H1 (cell line): ENCODE measurements at regions not wholly inside any gene's neighbourhood (a gene's known extent, or its start where the extent isn't known, plus 50 kb on each side); places are given as distances from the start of the nearest gene placed in this dataset.

ENCODE experiments used
- CBX8 ChIP-seq: fragments of 300-800, 300-1000 bp; sonication (generic); IDR thresholded peaks from 2 replicates; pipeline ENCODE4 v1.7.1; 2016; ENCODE audit warnings: low read depth, low read length, borderline replicate concordance
- EZH2 ChIP-seq: fragments of 200-600 bp; sonication (generic); IDR thresholded peaks from 2 replicates; pipeline ENCODE4 v1.7.1; 2012; ENCODE audit warnings: low read depth, mild to moderate bottlenecking, moderate library complexity, low read length, inconsistent platforms; ENCODE audit not compliant: severe bottlenecking
- FOSL1 ChIP-seq: IDR thresholded peaks from 2 replicates; pipeline ENCODE4 v1.6.1; 2011; ENCODE audit warnings: mild to moderate bottlenecking, low read depth, low read length, moderate library complexity; ENCODE audit not compliant: insufficient read depth
- HDAC2 ChIP-seq, 2 experiments: fragments of 300-600 bp in 1 of 2; sonication (generic) in 1 of 2; IDR thresholded peaks; 2 replicates each; pipeline ENCODE4 v1.6.1; 2011 to 2012; ENCODE audit warnings: low read depth in 2 of 2, low read length in 2 of 2, mild to moderate bottlenecking in 2 of 2, moderate library complexity in 2 of 2, borderline replicate concordance in 1 of 2, inconsistent platforms in 1 of 2
- JUND ChIP-seq: IDR thresholded peaks from 2 replicates; pipeline ENCODE4 v1.6.1; 2011; ENCODE audit warnings: mild to moderate bottlenecking, improper control_type of control experiment, low read length
- POLR2A ChIP-seq, 2 experiments: IDR thresholded peaks; 1 replicate in 1 of 2; 2 replicates in 1 of 2; pipeline ENCODE4 v1.6.1; 2011; ENCODE audit warnings: low read depth in 2 of 2, low read length in 2 of 2, mild to moderate bottlenecking in 2 of 2; ENCODE audit errors: control extremely low read depth in 1 of 2
- POLR2AphosphoS5 ChIP-seq: IDR thresholded peaks from 2 replicates; pipeline ENCODE4 v1.6.1; 2011; ENCODE audit warnings: low read depth, low read length
- SIN3A ChIP-seq, 2 experiments: IDR thresholded peaks in 1 of 2; conservative IDR thresholded peaks in 1 of 2; 2 replicates each; pipeline ENCODE4 v1.6.1; 2011 to 2012; ENCODE audit warnings: low read length in 2 of 2, improper control_type of control experiment in 1 of 2, low read depth in 1 of 2, mild to moderate bottlenecking in 1 of 2
- TAF1 ChIP-seq: IDR thresholded peaks from 2 replicates; pipeline ENCODE4 v1.6.1; 2011; ENCODE audit warnings: mild to moderate bottlenecking, low read depth, low read length
- ZNF274 ChIP-seq: IDR thresholded peaks from 2 replicates; pipeline ENCODE4 v1.7.0; 2012; ENCODE audit warnings: low read length, borderline replicate concordance; ENCODE audit errors: extremely low read depth
- TF ChIP-seq, protein P1 (sequence below): IDR thresholded peaks from 2 replicates; pipeline ENCODE4 v1.6.1; 2012; ENCODE audit warnings: low read length, inconsistent platforms

DNA sequence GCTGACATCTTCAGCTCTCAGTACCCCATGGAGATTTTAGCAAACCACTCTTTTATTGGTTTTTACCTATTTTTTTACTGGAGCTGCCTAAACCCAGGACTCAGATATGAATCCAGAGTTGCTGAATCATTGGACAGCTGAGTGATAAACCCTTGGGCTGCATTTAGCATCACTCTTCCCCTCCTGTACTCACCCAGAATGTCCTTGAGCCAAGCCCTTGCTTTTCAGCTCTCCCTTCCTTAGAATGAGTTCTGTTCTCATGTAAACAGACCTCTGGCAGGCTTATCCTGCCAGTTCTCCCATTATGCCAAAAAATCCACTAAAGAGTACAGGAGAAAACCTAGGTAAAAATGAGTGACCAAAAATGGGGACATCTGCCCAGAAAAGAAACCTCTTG is 200.1 kb upstream of the POU2AF2 start (continued):
- TF ChIP-seq ZNF274, result no peak
- TF ChIP-seq, protein P1, sequence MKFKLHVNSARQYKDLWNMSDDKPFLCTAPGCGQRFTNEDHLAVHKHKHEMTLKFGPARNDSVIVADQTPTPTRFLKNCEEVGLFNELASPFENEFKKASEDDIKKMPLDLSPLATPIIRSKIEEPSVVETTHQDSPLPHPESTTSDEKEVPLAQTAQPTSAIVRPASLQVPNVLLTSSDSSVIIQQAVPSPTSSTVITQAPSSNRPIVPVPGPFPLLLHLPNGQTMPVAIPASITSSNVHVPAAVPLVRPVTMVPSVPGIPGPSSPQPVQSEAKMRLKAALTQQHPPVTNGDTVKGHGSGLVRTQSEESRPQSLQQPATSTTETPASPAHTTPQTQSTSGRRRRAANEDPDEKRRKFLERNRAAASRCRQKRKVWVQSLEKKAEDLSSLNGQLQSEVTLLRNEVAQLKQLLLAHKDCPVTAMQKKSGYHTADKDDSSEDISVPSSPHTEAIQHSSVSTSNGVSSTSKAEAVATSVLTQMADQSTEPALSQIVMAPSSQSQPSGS, result no peak
- TF ChIP-seq EZH2, result no peak
- TF ChIP-seq CBX8, result no peak
- no peak for TF ChIP-seq POLR2A (IDR thresholded peaks at IDR 0.05; ENCODE audit: control extremely low read depth in 1 of 2, low read depth in 2 of 2, low read length in 2 of 2)
- TF ChIP-seq FOSL1, result no peak
- no peak for TF ChIP-seq TAF1
- TF ChIP-seq JUND, result no peak
- no peak for TF ChIP-seq HDAC2 (IDR thresholded peaks at IDR 0.05; ENCODE audit: borderline replicate concordance in 1 of 2, low read depth in 2 of 2, low read length in 2 of 2)
- no peak for TF ChIP-seq POLR2AphosphoS5
- no peak for TF ChIP-seq SIN3A (conservative IDR thresholded peaks at IDR 0.05 in 1 of 2, IDR thresholded peaks at IDR 0.05 in 1 of 2; ENCODE audit: low read depth in 1 of 2, low read length in 2 of 2)
